ENCODE measurements at regions not wholly inside any gene's neighbourhood (a gene's known extent, or its start where the extent isn't known, plus 50 kb on each side); places are given as distances from the start of the nearest gene placed in this dataset.

DNA sequence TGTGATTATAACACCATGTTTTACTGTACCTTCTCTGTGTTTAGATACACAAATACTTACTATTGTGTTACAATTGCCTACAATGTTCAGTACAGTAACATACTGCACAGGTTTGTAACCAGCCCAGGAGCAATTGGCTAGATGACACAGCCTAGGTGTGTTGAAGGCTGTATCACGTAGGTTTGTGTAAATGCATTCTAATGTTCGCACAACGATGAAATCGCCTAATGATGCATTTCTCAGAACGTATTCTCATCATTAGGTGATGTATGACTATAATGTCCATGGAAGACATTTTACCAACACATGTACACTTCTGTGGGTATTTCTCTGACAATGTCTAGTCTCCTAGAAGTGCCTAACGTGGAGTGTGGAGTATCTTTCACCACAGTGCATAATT lies 165.9 kb upstream of the KLF7 start:
- no peaks in the 10 kb centered on the region for H3K36me3 ChIP-seq (replicated peaks in 1 of 2; ENCODE audit: control extremely low read depth in 1 of 2, control insufficient read depth in 1 of 2, extremely low read depth in 1 of 2, insufficient read depth in 2 of 2, low read length in 1 of 2)
- no peaks in the 10 kb centered on the region for H4K20me1 ChIP-seq (ENCODE audit: control insufficient read depth, insufficient read depth, low read length, poor library complexity, severe bottlenecking)
- H3K4me2 ChIP-seq (replicated peaks; ENCODE audit: low read depth, low read length, poor library complexity, severe bottlenecking) = no peak overlapping the region
- TF ChIP-seq, protein P1, sequence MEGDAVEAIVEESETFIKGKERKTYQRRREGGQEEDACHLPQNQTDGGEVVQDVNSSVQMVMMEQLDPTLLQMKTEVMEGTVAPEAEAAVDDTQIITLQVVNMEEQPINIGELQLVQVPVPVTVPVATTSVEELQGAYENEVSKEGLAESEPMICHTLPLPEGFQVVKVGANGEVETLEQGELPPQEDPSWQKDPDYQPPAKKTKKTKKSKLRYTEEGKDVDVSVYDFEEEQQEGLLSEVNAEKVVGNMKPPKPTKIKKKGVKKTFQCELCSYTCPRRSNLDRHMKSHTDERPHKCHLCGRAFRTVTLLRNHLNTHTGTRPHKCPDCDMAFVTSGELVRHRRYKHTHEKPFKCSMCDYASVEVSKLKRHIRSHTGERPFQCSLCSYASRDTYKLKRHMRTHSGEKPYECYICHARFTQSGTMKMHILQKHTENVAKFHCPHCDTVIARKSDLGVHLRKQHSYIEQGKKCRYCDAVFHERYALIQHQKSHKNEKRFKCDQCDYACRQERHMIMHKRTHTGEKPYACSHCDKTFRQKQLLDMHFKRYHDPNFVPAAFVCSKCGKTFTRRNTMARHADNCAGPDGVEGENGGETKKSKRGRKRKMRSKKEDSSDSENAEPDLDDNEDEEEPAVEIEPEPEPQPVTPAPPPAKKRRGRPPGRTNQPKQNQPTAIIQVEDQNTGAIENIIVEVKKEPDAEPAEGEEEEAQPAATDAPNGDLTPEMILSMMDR (IDR thresholded peaks at IDR 0.05) = no peak
- TF ChIP-seq EZH2 (IDR thresholded peaks at IDR 0.05; ENCODE audit: borderline replicate concordance, insufficient read depth, low read depth, low read length, poor library complexity, severe bottlenecking) = no peak
- no peak overlapping the region for H3K27ac Mint-ChIP-seq
- no CpG with 5 or more reads among the region's 6 CpGs for WGBS (ENCODE audit: insufficient coverage)
- H3K79me2 ChIP-seq (ENCODE audit: control insufficient read depth, insufficient read depth, low read length) = no peaks in the 10 kb centered on the region
- H3K4me1 Mint-ChIP-seq = peaks cover 47% of the 10 kb centered on the region
- no peak overlapping the region for H3K9ac ChIP-seq (ENCODE audit: low read length)
- no peaks in the 10 kb centered on the region for H3K27me3 Mint-ChIP-seq
- H3K4me3 Mint-ChIP-seq = no peak overlapping the region
- H3K9me3 Mint-ChIP-seq (ENCODE audit: insufficient read depth) = no peaks in the 10 kb centered on the region
- no peak overlapping the region for H3K27ac ChIP-seq (ENCODE audit: low read length in 2 of 2)
- no peak for ATAC-seq (ENCODE audit: low read depth)
- peaks cover 0 to 1% (median 0%) of the 10 kb centered on the region in 3 donors for H3K9me3 ChIP-seq (ENCODE audit: control extremely low read depth in 1 of 3, control insufficient read depth in 2 of 3, insufficient read depth in 1 of 3, low read length in 2 of 3)
- peaks cover 11 to 27% of the 10 kb centered on the region in 2 donors for H3K4me1 ChIP-seq (ENCODE audit: control insufficient read depth in 2 of 2, insufficient read depth in 2 of 2, low read length in 2 of 2)
- no peak for DNase-seq
- CTCF ChIA-PET = no interaction called here
- intact Hi-C loops (cut with micrococcal nuclease) = loop anchor here (10.0 kb wide), 1 partner anchor 167 kb away; the partner anchor contains the start of gene KLF7
- POLR2A ChIA-PET = no interaction called here
- no peak overlapping the region for H2AFZ ChIP-seq (ENCODE audit: insufficient read depth, low read depth, low read length, poor library complexity, severe bottlenecking)
- H3K4me3 ChIP-seq (ENCODE audit: control extremely low read depth in 1 of 5, extremely low read depth in 1 of 5, insufficient read depth in 1 of 5, low read depth in 2 of 5, low read length in 4 of 5) = no peak overlapping the region
- no peaks in the 10 kb centered on the region for H3K27me3 ChIP-seq (replicated peaks in 1 of 4; ENCODE audit: control extremely low read depth in 1 of 4, control insufficient read depth in 3 of 4, insufficient read depth in 4 of 4, low read length in 3 of 4)

DNA sequence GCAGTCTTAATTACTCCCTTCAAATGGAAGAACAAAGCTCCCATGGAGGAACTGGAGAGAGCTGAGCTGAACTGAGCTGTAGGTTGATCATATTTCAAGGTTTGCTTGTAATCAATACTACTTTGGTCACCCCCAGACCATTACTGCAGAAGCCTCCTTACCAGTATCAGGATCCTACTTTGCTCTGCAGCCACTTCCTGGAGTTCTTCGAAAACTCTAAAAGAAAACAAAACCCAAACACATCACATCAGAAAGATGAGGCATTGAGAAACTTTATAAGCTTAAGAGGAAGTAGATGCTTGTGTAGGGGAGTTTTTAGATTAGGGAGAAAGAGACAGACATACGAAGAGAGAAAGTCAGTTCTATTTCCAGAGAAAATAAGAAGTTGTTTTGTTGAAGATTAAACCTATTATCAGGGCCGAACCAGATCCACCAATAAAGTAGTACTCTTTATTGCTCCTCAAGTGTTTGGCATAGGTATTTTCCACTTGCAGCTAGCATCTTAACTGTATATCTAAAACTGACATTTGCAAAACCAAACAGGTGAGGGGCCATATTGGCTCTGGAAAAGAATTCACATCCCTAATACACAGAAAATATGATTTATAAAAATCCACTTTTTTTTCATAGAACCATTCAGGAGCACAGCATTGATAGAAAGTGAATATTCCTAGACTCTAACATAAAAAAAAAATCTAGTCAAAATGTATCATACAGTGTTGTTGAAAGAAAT lies 166.9 kb upstream of the KLF7 start:
- Histone ChIP-seq H3K4me3 (ENCODE audit: control extremely low read depth in 1 of 5, extremely low read depth in 1 of 5, insufficient read depth in 1 of 5, low read depth in 2 of 5, low read length in 4 of 5) (no peak overlapping the region), H3K4me1 (ENCODE audit: control insufficient read depth in 2 of 2, insufficient read depth in 2 of 2, low read length in 2 of 2) (peaks cover 16 to 27% of the 10 kb centered on the region in 2 donors), H3K79me2 (ENCODE audit: control insufficient read depth, insufficient read depth, low read length) (no peaks in the 10 kb centered on the region), H3K27me3 (replicated peaks in 1 of 4; ENCODE audit: control extremely low read depth in 1 of 4, control insufficient read depth in 3 of 4, insufficient read depth in 4 of 4, low read length in 3 of 4) (no peaks in the 10 kb centered on the region), H3K27ac (ENCODE audit: low read length in 2 of 2) (no peak overlapping the region), H3K36me3 (replicated peaks in 1 of 2; ENCODE audit: control extremely low read depth in 1 of 2, control insufficient read depth in 1 of 2, extremely low read depth in 1 of 2, insufficient read depth in 2 of 2, low read length in 1 of 2) (no peaks in the 10 kb centered on the region), H2AFZ (ENCODE audit: insufficient read depth, low read depth, low read length, poor library complexity, severe bottlenecking) (no peak overlapping the region), H3K9me3 (ENCODE audit: control extremely low read depth in 1 of 3, control insufficient read depth in 2 of 3, insufficient read depth in 1 of 3, low read length in 2 of 3) (peaks cover 0 to 1% (median 0%) of the 10 kb centered on the region in 3 donors), H3K9ac (ENCODE audit: low read length) (no peak overlapping the region), H3K4me2 (replicated peaks; ENCODE audit: low read depth, low read length, poor library complexity, severe bottlenecking) (no peak overlapping the region), H4K20me1 (ENCODE audit: control insufficient read depth, insufficient read depth, low read length, poor library complexity, severe bottlenecking) (no peaks in the 10 kb centered on the region)
- H3K4me1 Mint-ChIP-seq = peaks cover 54% of the 10 kb centered on the region
- ChIA-PET POLR2A (no interaction called here), CTCF (interaction anchor here (0.7 to 1.0 kb wide), 2 partner anchors 191 to 252 kb away, joined by 3 read pairs; no protein-coding TSS in a partner anchor)
- intact Hi-C loops (cut with micrococcal nuclease) = loop anchor here (10.0 kb wide), 1 partner anchor 168 kb away; the partner anchor contains the start of gene KLF7
- no CpG with 5 or more reads among the region's 3 CpGs for WGBS (ENCODE audit: insufficient coverage)
- TF ChIP-seq, protein P1 (IDR thresholded peaks at IDR 0.05) = no peak
- TF ChIP-seq EZH2 (IDR thresholded peaks at IDR 0.05; ENCODE audit: borderline replicate concordance, insufficient read depth, low read depth, low read length, poor library complexity, severe bottlenecking) = no peak
- no peaks in the 10 kb centered on the region for H3K27me3 Mint-ChIP-seq
- H3K27ac Mint-ChIP-seq = no peak overlapping the region
- no peak overlapping the region for H3K4me3 Mint-ChIP-seq
- no peak for DNase-seq
- no peak for ATAC-seq (ENCODE audit: low read depth)
- H3K9me3 Mint-ChIP-seq (ENCODE audit: insufficient read depth) = no peaks in the 10 kb centered on the region

Data from B cell (primary cell).